C4-2B (cell line): ENCODE measurements at regions not wholly inside any gene's neighbourhood (a gene's known extent, or its start where the extent isn't known, plus 50 kb on each side); places are given as distances from the start of the nearest gene placed in this dataset.

Experiments used
- ZFX ChIP-seq: fragments of 450-650 bp; IDR thresholded peaks from 2 replicates; pipeline ENCODE4 v1.6.1; 2017
- TF ChIP-seq, protein P1 (sequence below): fragments of 450-650 bp; conservative IDR thresholded peaks from 2 replicates; pipeline ENCODE4 v1.5.1; 2017; ENCODE audit warnings: mild to moderate bottlenecking

GRCh38 chr16:66190411-66190810 lies 176.1 kb upstream of the CDH5 start:
- TF ChIP-seq, protein P1, sequence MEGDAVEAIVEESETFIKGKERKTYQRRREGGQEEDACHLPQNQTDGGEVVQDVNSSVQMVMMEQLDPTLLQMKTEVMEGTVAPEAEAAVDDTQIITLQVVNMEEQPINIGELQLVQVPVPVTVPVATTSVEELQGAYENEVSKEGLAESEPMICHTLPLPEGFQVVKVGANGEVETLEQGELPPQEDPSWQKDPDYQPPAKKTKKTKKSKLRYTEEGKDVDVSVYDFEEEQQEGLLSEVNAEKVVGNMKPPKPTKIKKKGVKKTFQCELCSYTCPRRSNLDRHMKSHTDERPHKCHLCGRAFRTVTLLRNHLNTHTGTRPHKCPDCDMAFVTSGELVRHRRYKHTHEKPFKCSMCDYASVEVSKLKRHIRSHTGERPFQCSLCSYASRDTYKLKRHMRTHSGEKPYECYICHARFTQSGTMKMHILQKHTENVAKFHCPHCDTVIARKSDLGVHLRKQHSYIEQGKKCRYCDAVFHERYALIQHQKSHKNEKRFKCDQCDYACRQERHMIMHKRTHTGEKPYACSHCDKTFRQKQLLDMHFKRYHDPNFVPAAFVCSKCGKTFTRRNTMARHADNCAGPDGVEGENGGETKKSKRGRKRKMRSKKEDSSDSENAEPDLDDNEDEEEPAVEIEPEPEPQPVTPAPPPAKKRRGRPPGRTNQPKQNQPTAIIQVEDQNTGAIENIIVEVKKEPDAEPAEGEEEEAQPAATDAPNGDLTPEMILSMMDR, result no peak
- no peak for TF ChIP-seq ZFX
